Neuronal stem cell (in vitro differentiated cells): ENCODE measurements at regions not wholly inside any gene's neighbourhood (a gene's known extent, or its start where the extent isn't known, plus 50 kb on each side); places are given as distances from the start of the nearest gene placed in this dataset.
A peak's percentile ranks its signal among the peaks of the same experiment; 100 is the strongest.

ENCODE experiments used
- DNase-seq: peaks from one replicate; pipeline ENCODE4 v3.0.0-alpha.2; 2013; ENCODE audit warnings: low spot score
- H2AFZ ChIP-seq: one replicate; pipeline ENCODE4 v1.6.1; 2013; ENCODE audit warnings: mild to moderate bottlenecking, low read length, inconsistent platforms
- H2AK5ac ChIP-seq: 2 replicates; pipeline ENCODE4 v1.6.1; 2013; ENCODE audit warnings: low read depth, mild to moderate bottlenecking, inconsistent platforms, low read length, moderate library complexity, mixed read lengths
- H2BK120ac ChIP-seq: 2 replicates; pipeline ENCODE4 v1.6.1; 2013; ENCODE audit warnings: low read depth, mild to moderate bottlenecking, inconsistent platforms, low read length, moderate library complexity, mixed read lengths
- H2BK12ac ChIP-seq: one replicate; pipeline ENCODE4 v1.6.1; 2013; ENCODE audit warnings: low read length, inconsistent platforms
- H2BK15ac ChIP-seq: 2 replicates; pipeline ENCODE4 v1.6.1; 2013; ENCODE audit warnings: mild to moderate bottlenecking, low read length, inconsistent platforms, mixed read lengths
- H2BK5ac ChIP-seq: one replicate; pipeline ENCODE4 v1.6.1; 2013; ENCODE audit warnings: inconsistent platforms, mild to moderate bottlenecking, low read length, moderate library complexity
- H3K14ac ChIP-seq: one replicate; pipeline ENCODE4 v1.6.1; 2013; ENCODE audit warnings: low read length, inconsistent platforms
- H3K18ac ChIP-seq: 2 replicates; pipeline ENCODE4 v1.6.1; 2013; ENCODE audit warnings: low read length, inconsistent platforms
- H3K23ac ChIP-seq: 2 replicates; pipeline ENCODE4 v1.6.1; 2013; ENCODE audit warnings: low read depth, mild to moderate bottlenecking, mixed read lengths, low read length, inconsistent platforms; ENCODE audit not compliant: poor library complexity
- H3K27ac ChIP-seq: replicated peaks from 3 replicates; pipeline ENCODE4 v1.5.1; 2013; ENCODE audit warnings: low read length, inconsistent platforms
- H3K27me3 ChIP-seq, 3 experiments: 2 replicates each; pipeline ENCODE4 v1.6.1; 2013; ENCODE audit warnings: low read length in 3 of 3, mild to moderate bottlenecking in 2 of 3, inconsistent platforms in 1 of 3, low read depth in 1 of 3, mixed read lengths in 1 of 3, moderate library complexity in 1 of 3; ENCODE audit not compliant: control insufficient read depth in 3 of 3, insufficient read depth in 3 of 3
- H3K36me3 ChIP-seq, 2 donors: replicated peaks in 1 of 2; 2 replicates each; pipeline ENCODE4 v1.6.1; 2013; ENCODE audit warnings: low read length in 2 of 2; ENCODE audit not compliant: control insufficient read depth in 2 of 2, insufficient read depth in 2 of 2
- H3K4ac ChIP-seq: 2 replicates; pipeline ENCODE4 v1.6.1; 2013; ENCODE audit warnings: inconsistent platforms, mild to moderate bottlenecking, low read length, moderate library complexity
- H3K4me1 ChIP-seq, 2 donors: 1 replicate in 1 of 2; 2 replicates in 1 of 2; pipeline ENCODE4 v1.6.1; 2013; ENCODE audit warnings: low read length in 2 of 2, low read depth in 1 of 2; ENCODE audit not compliant: control insufficient read depth in 2 of 2, insufficient read depth in 1 of 2
- H3K4me2 ChIP-seq: one replicate; pipeline ENCODE4 v1.6.1; 2013; ENCODE audit warnings: mild to moderate bottlenecking, low read length, inconsistent platforms; ENCODE audit not compliant: insufficient read depth, poor library complexity, severe bottlenecking
- H3K4me3 ChIP-seq, 2 donors: 2 replicates each; pipeline ENCODE4 v1.5.1; 2013; ENCODE audit warnings: low read length in 2 of 2, mild to moderate bottlenecking in 2 of 2, inconsistent platforms in 1 of 2, moderate library complexity in 1 of 2
- H3K79me1 ChIP-seq: one replicate; pipeline ENCODE4 v1.6.1; 2013; ENCODE audit warnings: low read depth, mild to moderate bottlenecking, inconsistent platforms, low read length, moderate library complexity
- H3K9ac ChIP-seq: one replicate; pipeline ENCODE4 v1.6.1; 2013; ENCODE audit warnings: mild to moderate bottlenecking, low read depth, low read length, inconsistent platforms; ENCODE audit not compliant: poor library complexity
- H3K9me3 ChIP-seq, 2 donors: replicated peaks in 1 of 2; 2 replicates each; pipeline versions ENCODE3 to v1.6.1; 2013; ENCODE audit warnings: low read length in 2 of 2, mild to moderate bottlenecking in 2 of 2, inconsistent platforms in 1 of 2, low read depth in 1 of 2, mixed read lengths in 1 of 2, moderate library complexity in 1 of 2; ENCODE audit not compliant: control insufficient read depth in 2 of 2, insufficient read depth in 1 of 2
- H4K8ac ChIP-seq: one replicate; pipeline ENCODE4 v1.6.1; 2013; ENCODE audit warnings: low read depth, mild to moderate bottlenecking, inconsistent platforms, low read length, moderate library complexity
- H4K91ac ChIP-seq: one replicate; pipeline ENCODE4 v1.6.1; 2013; ENCODE audit warnings: low read length, low read depth, mild to moderate bottlenecking, inconsistent platforms; ENCODE audit not compliant: poor library complexity
- WGBS, 2 donors: extraction: QIAGEN DNeasy Blood & Tissue Kit; methylation state at CpG; one replicate each; pipeline ENCODE4 v1.1.7; 2013; ENCODE audit warnings: missing lambda C conversion rate in 2 of 2, mixed read lengths in 1 of 2; ENCODE audit not compliant: insufficient read length in 2 of 2, insufficient replicate concordance in 1 of 2; ENCODE audit errors: extremely low coverage in 2 of 2; 5-methylcytosine and 5-hydroxymethylcytosine counted together

DNA sequence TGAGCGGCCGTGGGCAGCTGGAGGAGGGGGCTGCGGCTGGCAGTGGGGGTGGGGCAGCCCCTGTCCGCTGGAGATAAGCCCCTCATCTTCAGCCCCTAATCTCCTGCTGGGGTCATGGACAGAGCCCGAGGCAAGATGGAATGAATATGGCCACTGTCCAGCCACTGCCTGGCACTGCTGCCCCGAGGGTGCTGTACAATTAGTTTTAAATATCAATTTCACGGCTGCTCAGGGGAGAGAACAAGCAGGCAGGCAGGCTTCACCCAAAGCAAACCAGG, 64.1 kb upstream of the NKX1-1 start:
- H3K27ac ChIP-seq = no peak overlapping the region
- H4K8ac ChIP-seq = no peak overlapping the region
- no peak overlapping the region for H3K9ac ChIP-seq
- H2AFZ ChIP-seq = no peak overlapping the region
- H2BK120ac ChIP-seq = no peak overlapping the region
- peaks cover 0 to 7% of the 10 kb centered on the region in 2 donors for H3K4me1 ChIP-seq
- WGBS, 2 donors = no CpG with 5 or more reads among the region's 7 CpGs
- H3K4me3 ChIP-seq = no peak overlapping the region
- no peak for DNase-seq
- peak overlapping the region; percentile 50 for H3K14ac ChIP-seq
- H3K23ac ChIP-seq = no peak overlapping the region
- H3K4ac ChIP-seq = no peak overlapping the region
- no peak overlapping the region for H3K4me2 ChIP-seq
- H3K79me1 ChIP-seq = no peaks in the 10 kb centered on the region
- H2BK5ac ChIP-seq = no peak overlapping the region
- H3K9me3 ChIP-seq = peaks cover 0 to 5% of the 10 kb centered on the region in 2 donors
- H3K27me3 ChIP-seq = peaks cover 0 to 5% (median 0%) of the 10 kb centered on the region in 3 experiments
- peak overlapping the region; percentile 11 for H3K18ac ChIP-seq
- no peaks in the 10 kb centered on the region for H3K36me3 ChIP-seq
- H2BK15ac ChIP-seq = peak overlapping the region; percentile 66
- peak overlapping the region; percentile 93 for H2AK5ac ChIP-seq
- no peak overlapping the region for H2BK12ac ChIP-seq
- H4K91ac ChIP-seq = no peak overlapping the region

DNA sequence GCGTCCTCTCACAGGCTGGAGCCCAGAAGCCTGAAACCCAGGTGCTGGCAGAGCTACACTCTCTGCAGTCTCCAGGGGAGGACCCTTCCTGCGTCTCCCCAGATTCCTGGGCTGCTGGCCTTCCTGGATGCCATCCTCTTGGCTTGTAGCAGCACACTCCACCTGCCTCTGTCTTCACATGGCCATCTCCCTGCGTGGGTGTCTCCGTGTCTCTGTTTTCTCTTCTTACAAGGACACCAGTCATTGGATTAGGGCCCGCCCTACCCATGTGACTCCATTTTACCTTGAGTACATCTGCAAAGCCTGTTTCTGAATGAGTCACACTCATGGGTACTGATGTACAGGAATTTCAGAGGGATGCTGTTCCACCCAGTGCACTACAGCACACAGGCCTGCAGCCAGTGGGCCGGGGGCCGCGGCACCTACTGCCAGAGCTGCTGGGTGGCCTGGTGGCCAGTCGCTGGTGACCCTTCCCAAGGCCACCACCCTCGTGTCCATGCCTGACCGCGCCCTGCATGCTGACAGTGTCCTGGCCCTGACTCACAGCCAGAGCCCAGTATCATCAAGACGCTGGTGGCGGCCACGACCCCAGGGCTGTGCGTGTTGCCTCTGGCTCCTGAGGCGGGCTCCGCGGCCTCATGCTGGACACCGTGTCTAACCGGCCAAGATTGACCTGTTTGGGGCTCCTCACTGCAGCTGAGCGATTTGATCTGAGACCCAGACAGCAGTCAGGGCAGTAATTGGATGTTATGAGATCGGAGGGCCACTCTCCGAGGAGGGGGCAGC, 63.6 kb upstream of the NKX1-1 start:
- Histone ChIP-seq H3K9ac (peak overlapping the region; percentile 63), H2BK120ac (no peak overlapping the region), H2AK5ac (peak overlapping the region; percentile 93), H4K8ac (no peak overlapping the region), H2BK15ac (peak overlapping the region; percentile 84), H3K14ac (peak overlapping the region; percentile 50), H3K4me2 (no peak overlapping the region), H3K27ac (no peak overlapping the region), H3K36me3 (no peaks in the 10 kb centered on the region), H3K4me3 (no peak overlapping the region), H2AFZ (no peak overlapping the region), H3K27me3 (peaks cover 0 to 8% (median 0%) of the 10 kb centered on the region in 3 experiments), H3K79me1 (no peaks in the 10 kb centered on the region), H3K9me3 (peaks cover 0 to 5% of the 10 kb centered on the region in 2 donors), H4K91ac (no peak overlapping the region), H3K18ac (peak overlapping the region; percentile 84), H3K4me1 (peaks cover 0 to 7% of the 10 kb centered on the region in 2 donors), H2BK5ac (no peak overlapping the region), H3K4ac (no peak overlapping the region), H3K23ac (no peak overlapping the region), H2BK12ac (no peak overlapping the region)
- WGBS, 2 donors = no CpG with 5 or more reads among the region's 24 CpGs
- DNase-seq = no peak

DNA sequence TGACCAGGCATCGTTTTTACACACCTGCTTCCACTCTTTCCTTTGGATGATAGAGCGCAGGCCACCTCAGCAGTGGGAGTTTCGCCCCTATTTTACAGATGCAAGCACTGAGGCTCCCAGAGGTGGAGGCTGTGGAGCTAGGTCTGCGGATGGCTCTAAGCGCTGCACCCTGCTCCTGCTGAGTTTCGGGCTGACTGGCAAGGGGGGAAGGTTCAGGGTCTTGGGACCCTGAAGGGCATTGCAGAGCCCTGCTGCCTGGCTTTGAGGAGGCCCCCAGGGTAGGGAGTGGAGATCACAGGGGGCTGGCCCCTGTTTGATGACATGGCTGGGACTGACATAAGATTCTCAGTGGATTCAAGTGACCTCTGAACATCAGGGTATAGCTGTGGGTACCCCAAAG, 62.8 kb upstream of the NKX1-1 start:
- no CpG with 5 or more reads among the region's 6 CpGs for WGBS, 2 donors

DNA sequence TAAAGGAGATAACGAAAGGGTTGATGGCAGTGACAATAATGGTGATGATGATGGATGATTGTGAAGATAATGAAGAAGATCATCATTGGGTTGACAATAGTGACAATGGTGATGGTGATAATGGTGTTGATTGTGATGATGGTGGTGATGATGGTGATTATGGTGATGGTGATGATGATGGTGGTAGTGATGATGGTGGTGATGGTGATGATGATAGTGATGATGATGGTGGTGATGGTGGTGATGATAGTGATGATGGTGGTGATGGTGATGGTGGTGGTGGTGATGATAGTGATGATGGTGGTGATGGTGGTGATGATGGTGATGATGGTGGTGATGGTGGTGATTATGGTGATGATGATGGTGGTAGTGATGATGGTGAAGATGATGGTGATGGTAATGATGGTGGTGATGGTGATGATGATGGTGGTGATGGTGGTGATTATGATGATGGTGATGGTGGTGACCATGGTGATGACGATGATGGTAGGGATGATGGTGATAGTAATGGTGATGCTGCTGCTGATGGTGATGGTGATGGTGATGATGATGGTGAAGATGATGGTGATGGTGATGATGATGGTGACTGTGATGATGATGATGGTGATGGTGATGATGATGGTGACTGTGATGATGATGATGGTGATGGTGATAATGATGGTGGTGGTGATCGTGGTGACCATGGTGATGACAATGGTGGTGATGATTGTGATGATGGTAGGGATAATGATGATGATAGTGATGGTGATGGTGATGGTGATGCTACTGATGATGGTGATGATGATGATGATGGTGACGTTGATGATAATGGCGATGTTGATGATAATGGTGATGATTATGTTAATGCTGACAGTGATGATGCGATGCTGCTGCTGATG, 61.6 kb upstream of the NKX1-1 start:
- WGBS, 2 donors = 100% methylated on average over 1 to 4 of the region's 6 CpGs
- H3K4me1 ChIP-seq = peaks cover 8 to 11% of the 10 kb centered on the region in 2 donors
- H3K9me3 ChIP-seq = peaks cover 0 to 4% of the 10 kb centered on the region in 2 donors

More for the DNA sequence above, 62.8 kb upstream of the NKX1-1 start:
- H2AK5ac ChIP-seq = peak overlapping the region; percentile 93
- peaks cover 0 to 4% of the 10 kb centered on the region in 2 donors for H3K9me3 ChIP-seq
- H3K79me1 ChIP-seq = no peaks in the 10 kb centered on the region
- H3K23ac ChIP-seq = no peak overlapping the region
- H2BK120ac ChIP-seq = no peak overlapping the region
- peaks cover 0 to 7% of the 10 kb centered on the region in 2 donors for H3K4me1 ChIP-seq
- H2BK15ac ChIP-seq = no peak overlapping the region
- no peak overlapping the region for H2BK12ac ChIP-seq
- H4K91ac ChIP-seq = no peak overlapping the region
- H3K27me3 ChIP-seq = peaks cover 0 to 15% (median 0%) of the 10 kb centered on the region in 3 experiments
- H4K8ac ChIP-seq = no peak overlapping the region
- H3K4me3 ChIP-seq = no peak overlapping the region
- no peak overlapping the region for H2AFZ ChIP-seq
- H3K4ac ChIP-seq = no peak overlapping the region
- H3K9ac ChIP-seq = no peak overlapping the region
- H3K18ac ChIP-seq = no peak overlapping the region
- H3K4me2 ChIP-seq = no peak overlapping the region
- DNase-seq = no peak
- H2BK5ac ChIP-seq = peak overlapping the region; percentile 71
- no peaks in the 10 kb centered on the region for H3K36me3 ChIP-seq
- H3K27ac ChIP-seq = no peak overlapping the region
- H3K14ac ChIP-seq = no peak overlapping the region

More for the DNA sequence above, 61.6 kb upstream of the NKX1-1 start:
- Histone ChIP-seq H3K9ac (peak overlapping the region; percentile 34), H3K27ac (no peak overlapping the region), H3K27me3 (peaks cover 0 to 27% (median 0%) of the 10 kb centered on the region in 3 experiments), H2BK5ac (no peak overlapping the region), H3K4me3 (peak overlapping the region in 1 of 2 donors; percentile 12), H2BK12ac (no peak overlapping the region), H4K8ac (no peak overlapping the region), H3K36me3 (no peaks in the 10 kb centered on the region), H3K18ac (no peak overlapping the region), H2BK15ac (no peak overlapping the region), H3K4me2 (no peak overlapping the region), H3K14ac (no peak overlapping the region), H3K4ac (no peak overlapping the region), H4K91ac (no peak overlapping the region), H3K79me1 (no peaks in the 10 kb centered on the region), H2AK5ac (no peak overlapping the region), H2AFZ (no peak overlapping the region), H3K23ac (no peak overlapping the region), H2BK120ac (no peak overlapping the region)
- DNase-seq = no peak
